IPS-NIHi7 (cell line): ENCODE measurements at regions not wholly inside any gene's neighbourhood (a gene's known extent, or its start where the extent isn't known, plus 50 kb on each side); places are given as distances from the start of the nearest gene placed in this dataset.
"Not testable (repeated sequence)": the region's sequence is repeated elsewhere in the genome, so short reads cannot be mapped to it uniquely, and the experiment has no call there.

Experiments
- DNase-seq: peaks from one replicate; pipeline ENCODE4 v3.0.0; 2012; ENCODE audit warnings: mixed read lengths; ENCODE audit errors: extremely low spot score

DNA sequence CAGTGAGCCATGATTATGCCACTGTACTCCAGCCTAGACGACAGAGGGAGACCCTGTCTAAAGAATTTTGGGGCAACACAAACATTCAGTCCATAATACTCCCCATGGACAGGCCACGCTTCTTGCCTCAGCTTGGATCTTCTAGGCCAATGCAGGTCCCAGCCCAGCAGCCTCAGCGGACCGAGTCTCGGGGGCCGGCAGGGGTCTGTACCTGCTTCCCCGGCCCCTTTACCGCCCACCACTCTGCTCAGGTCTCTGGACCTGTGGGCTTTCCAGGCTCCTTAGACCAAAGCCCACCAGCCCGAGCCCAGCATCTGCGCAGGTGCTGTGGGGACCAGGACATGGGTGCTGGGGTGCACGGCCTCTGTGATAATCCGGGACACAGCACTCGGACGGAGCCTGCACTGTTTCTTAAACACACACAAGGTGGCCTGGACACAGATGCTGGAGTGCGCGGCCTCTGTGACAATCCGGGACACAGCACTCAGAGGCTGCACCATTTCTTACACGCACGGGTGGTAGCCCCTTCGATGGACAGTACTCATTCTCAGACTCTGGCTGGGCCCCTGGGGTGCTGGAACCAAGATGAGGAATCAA lies 62.1 kb upstream of the GPC1 start:
- no peak for DNase-seq

DNA sequence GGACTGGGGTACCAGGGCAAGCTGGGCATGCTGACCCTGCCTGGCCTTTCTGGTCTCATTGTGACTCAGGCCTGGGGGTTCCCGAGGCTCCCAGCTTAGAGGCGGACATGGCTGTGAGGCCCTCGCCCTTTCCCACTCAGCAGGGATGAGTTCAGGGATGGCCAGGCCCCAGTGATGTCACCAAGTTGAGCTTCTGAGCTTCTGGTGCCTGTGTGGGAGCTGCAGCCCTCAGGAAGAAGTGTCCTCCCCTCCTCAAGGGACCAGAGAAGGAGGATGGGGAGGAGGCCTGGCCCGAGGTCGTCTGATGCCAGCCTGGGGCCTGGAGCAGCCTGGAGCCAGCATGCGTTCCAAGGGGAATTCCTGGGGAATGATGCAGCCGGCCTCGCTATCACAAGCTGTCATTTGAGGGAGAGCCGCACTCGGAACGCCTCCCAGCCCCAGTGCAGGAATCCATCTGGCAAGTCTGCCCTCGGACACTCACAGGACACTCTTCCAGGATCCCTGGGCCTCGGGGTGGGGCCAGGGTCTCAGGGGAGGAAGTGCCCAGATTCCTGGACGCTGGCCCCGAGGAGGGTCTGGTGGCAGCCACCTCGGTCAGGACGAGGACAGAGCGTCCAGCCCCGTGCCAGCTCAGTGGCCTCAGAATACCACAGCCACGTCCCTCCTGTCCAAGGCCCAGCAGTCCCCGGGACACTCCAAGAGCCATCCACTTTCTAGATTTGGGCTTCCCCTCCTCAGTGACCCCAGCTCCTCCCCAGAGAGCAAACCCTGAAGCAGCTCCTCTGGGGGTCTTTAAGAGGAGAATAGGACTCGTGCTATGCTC lies 61.2 kb upstream of the GPC1 start:
- peak; percentile 63 for DNase-seq

DNA sequence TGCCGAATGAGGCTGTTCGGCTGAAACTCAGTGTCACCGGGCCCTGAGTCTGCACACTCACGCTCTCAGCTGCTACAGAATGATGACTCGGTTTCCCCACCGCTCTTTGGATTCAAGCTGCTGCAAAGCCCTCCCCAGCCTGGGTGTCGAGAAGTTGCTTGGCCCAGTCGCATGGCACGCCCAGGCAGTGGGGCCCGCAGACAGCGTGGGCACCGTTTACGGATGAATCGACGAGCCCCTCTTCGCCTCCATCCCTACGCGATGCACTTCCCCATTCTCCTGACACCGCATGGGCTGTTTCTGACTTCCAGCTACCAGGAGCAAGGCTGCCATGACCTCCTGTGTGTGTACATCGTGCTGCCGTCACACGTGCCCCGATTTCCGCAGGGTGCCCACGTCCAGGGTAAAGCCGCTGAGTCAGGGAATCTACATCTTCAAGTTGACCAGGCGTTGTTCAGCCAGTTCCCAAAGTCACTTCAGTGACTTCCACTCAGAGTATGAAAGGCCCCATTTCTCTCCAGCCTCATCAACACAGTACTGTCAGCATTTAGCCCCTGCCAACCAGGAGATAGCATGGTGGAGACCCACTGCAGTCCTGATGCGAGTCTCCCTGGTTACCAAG lies 60.3 kb upstream of the GPC1 start:
- DNase-seq = no peak

DNA sequence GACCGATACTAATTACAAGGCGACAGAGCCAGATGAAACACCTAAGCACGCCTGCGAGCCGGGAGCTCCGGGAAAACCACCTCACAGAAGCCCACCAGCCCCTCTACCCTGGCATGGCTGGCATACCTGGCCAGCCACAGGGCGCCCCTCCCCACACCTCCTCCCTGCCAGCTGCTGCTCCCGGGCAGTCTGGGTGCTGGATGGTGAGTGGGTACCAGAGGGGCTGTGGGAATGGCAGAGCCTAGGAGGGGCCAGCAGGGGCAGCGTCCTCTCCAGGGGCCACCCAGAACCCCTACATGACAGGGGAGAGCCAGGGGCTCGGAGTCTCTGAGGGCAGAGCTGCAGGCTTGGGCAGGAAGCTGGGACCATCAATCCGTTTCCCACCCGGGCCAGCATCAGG lies 58.7 kb upstream of the GPC1 start:
- no peak for DNase-seq

DNA sequence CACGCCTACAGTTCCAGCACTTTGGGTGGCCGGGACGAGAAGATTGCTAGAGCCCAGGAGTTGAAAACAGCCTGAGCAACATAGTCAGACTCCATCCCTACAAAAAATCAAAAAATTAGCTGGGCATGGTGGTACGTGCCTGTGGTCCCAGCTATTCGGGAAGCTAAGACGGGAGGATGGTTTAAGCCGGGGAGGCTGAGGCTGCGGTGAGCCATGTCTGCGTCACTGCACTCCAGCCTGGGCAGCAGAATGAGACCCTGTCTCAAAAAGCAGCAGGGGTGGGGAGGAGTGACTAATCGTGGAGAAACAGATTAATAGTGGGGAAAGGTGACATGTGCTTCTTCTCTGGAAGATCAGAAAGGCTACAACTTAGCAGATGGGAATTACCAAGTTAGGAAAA lies 58.1 kb upstream of the GPC1 start:
- DNase-seq = no peak

DNA sequence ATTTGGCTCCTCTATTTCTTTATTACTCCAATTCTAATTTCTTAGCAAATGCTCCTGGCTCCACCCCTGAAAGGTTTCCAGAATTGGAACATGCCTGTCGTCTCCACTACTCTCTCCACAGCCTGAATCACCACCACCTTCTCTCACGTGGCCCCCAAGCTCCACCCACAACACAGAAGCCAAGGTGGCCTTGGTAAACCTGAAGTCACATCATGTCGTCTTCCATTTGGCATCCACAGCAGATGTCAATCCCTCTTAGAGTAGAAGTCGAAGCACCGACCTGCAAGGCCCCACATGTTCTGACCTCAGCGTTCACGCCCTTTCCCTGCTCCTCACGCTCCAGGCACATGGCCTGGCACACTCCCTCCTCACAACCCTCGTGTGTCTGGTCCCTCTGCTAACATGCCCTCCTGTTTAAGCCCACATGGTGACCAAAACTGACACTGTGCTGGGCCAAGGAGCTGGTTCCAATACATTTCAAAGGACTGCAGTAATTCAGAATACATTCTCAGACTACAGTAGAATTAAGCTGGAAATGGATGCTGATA lies 56.3 kb upstream of the GPC1 start:
- no peak for DNase-seq

DNA sequence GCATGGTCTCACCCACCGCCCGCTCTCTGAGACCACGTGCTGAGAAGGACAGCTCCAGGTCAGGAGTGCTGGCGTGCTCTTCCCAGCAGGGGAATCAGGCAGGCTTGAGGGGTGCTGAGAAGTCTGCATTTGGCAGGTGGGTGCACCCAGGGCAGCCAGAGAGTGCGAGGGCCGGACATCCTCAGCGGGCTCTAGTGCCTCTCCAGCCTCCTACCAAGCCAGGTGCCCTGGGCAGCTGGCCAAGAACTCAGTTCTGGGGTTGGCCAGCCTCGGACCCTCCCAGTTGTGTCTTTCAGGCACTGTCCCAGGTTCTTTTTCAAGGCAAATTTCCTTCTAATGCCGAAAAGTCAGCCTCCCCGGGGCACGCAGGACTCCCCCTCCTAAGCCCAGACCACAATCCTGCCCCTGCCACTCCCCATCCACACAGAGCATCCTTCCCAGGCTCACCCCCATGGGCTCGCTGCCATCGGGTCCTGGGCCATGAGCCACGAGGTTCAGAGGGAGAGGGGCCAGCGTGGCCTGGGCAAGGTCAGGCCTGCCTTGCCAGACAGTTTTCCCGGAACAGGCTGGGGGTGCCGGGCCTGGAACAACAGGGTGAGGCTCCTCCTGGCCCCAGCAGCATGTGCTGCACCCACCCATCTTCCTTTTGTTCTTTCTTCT lies 52.2 kb upstream of the GPC1 start:
- DNase-seq = no peak

DNA sequence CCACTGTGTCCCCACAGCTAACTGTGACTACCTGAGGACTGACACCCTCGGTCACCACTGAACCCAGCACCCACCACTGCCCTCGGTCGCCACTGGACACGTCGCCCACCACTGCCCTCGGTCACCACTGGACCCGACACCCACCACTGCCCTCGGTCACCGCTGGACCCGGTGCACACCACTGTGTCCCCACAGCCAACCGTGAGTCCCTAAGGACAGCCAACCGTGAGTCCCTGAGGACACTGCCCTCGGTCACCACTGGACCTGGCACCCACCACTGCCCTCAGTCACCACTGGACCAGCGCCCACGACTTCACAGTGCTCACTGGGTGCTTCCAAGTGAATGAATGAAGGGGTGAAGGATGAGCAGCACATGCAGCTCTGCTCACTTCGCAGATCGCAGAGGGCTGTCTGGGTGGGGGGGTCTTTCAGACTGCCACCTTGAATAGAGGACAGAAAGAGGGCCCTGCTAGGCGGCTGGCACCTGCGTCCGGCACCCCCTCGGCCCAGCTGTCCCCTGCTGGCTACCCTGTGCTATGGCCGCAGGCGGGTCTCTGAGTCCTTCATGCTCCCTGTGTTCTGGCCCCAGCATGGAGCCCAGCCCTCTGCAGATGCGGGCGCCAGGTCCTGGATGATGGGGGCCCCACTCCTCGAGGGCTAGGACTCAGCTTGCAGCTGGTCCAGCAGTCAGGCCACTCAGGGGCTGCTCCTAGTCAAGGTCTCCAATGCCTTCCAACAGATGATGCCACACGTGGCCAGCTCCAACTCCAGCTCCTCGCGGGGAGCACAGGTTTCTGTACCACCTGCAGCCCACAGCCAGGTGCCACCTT lies 51.4 kb upstream of the GPC1 start:
- no peak for DNase-seq

DNA sequence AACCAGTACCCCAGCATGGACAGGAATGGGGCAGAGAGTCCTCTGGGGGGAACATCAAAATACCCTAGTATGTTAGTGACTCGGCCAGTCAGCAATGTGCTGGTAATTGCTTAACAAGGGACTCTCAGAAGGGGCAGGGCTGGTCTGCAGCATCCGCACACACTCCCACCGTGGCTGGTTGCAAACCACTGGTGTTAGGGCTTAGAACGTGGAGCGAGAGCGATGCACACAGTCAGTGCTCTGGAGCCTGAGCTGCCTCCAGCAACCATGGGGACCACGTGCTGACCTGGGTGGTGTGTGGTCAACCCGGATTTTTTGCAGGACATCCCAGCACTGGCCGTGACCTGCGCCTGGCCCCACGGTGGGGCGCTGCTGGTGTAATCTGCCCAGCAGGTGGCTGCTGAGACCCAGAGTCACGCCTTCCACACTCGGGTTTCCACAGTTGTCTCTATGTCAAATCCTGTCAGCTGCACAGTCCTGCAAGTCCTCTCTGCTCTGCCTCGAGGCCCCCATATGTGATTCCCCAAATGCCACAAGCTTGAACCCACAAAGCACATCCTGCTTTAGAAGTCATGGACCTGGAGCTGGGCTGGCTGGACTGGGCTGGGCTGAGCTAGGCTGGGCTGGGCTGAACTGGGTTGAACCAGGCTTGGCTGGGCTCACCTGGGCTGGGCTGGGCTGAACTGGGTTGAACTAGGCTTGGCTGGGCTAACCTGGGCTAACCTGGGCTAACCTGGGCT lies 50.6 kb upstream of the GPC1 start:
- no peak for DNase-seq

DNA sequence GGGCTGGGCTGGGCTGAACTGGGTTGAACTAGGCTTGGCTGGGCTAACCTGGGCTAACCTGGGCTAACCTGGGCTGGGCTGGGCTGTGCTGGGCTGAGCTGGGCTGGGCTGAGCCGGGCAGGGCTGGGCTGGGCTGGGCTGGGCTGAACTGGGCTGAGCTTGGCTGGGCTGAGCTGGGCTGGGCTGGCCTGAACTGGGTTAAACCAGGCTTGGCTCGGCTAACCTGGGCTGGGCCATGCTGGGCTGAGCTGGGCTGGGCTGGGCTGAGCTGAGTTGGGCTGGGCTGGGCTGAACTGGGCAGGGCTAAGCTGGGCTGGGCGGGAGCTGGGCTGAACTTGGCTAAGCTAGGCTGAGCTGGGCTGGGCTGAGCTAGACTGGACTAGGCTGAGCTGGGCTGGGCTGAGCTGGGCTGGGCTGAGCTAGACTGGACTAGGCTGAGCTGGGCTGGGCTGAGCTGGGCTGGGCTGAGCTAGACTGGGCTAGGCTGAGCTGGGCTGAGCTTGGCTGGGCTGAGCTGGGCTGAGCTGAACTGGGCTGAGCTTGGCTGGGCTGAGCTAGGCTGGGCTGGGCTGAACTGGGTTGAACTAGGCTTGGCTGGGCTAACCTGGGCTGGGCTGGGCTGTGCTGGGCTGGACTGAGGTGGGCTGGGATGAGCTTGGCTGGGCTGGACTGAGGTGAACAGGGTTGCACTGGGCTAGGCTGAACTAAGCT lies 49.9 kb upstream of the GPC1 start:
- DNase-seq = not testable (repeated sequence)
